PC-9 (cell line): ENCODE measurements at regions not wholly inside any gene's neighbourhood (a gene's known extent, or its start where the extent isn't known, plus 50 kb on each side); places are given as distances from the start of the nearest gene placed in this dataset.

Experiments used
- EZH2 ChIP-seq: fragments of 200-600 bp; sonication (generic); IDR thresholded peaks from 2 replicates; pipeline ENCODE4 v1.8.0; 2017; ENCODE audit warnings: antibody characterized with exemption, low read depth
- TF ChIP-seq, protein P1 (sequence below): fragments of 200-600 bp; sonication (generic); conservative IDR thresholded peaks from 2 replicates; pipeline ENCODE4 v1.6.1; 2017; ENCODE audit warnings: mixed run types, antibody characterized with exemption, mild to moderate bottlenecking, moderate library complexity

DNA sequence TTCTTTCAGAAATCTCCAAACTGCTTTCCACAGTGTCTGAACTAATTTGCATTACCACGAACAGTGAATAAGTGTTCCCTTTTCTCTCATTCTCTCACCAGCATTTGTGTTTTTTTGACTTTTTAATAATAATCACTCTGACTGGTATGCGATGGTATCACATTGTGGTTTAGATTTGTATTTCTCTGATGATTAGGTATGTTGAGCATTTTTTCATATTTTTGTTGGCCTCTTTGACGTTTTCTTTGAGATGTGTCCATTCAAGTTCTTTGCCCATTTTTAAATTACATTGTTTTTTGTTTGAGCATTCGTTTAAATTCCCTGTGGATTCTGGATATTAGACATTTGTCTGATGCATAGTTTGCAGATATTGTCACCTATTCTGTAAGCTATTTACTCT, 1639.6 kb upstream of the TENM4 start:
- TF ChIP-seq, protein P1, sequence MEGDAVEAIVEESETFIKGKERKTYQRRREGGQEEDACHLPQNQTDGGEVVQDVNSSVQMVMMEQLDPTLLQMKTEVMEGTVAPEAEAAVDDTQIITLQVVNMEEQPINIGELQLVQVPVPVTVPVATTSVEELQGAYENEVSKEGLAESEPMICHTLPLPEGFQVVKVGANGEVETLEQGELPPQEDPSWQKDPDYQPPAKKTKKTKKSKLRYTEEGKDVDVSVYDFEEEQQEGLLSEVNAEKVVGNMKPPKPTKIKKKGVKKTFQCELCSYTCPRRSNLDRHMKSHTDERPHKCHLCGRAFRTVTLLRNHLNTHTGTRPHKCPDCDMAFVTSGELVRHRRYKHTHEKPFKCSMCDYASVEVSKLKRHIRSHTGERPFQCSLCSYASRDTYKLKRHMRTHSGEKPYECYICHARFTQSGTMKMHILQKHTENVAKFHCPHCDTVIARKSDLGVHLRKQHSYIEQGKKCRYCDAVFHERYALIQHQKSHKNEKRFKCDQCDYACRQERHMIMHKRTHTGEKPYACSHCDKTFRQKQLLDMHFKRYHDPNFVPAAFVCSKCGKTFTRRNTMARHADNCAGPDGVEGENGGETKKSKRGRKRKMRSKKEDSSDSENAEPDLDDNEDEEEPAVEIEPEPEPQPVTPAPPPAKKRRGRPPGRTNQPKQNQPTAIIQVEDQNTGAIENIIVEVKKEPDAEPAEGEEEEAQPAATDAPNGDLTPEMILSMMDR: no peak
- TF ChIP-seq EZH2: no peak
